DMS 273 (cell line): ENCODE measurements at regions not wholly inside any gene's neighbourhood (a gene's known extent, or its start where the extent isn't known, plus 50 kb on each side); places are given as distances from the start of the nearest gene placed in this dataset.

Source experiments
- DNase-seq: peaks from one replicate; lab custom pipeline; 2025; ENCODE audit not compliant: unreplicated experiment; lab: John Stamatoyannopoulos, UW

DNA sequence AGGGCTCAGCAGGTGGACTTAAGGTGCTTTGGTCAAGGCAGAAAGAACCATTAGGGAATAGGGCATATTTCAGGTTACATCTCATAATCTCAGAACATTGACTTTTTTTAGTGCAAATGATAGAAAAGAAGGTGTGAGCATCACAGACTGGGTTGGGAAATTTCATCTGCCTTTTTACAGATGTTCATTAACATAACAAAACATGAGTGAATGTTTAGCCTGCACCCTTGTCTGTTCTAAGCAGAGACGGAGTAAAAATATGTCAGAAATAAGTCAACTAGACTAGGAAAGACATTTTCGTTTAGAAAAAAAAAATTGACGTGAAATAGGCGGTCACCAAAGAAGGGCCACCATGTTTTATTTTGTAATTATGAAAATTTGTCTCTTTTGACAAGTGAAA, 127.5 kb upstream of the CDH13 start:
- no peak for DNase-seq

DNA sequence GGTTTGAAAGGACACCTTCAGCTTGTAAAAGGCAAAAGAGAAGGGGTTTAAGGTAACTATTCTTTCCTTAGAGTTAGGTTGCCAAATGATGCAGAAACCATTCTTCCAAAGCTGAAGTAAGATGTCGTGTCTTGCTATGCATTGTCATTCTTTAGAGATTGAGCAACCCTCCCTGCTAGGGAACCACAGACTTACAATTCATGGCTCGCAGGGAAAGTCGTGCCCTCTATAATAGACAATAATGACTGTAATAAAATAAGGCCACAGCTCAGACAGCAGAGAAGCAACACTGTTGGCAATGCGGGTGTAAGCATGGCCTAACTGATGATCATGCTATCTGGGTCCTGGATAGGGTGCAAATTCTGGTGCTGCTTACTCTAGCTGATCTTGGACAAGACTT, 129.6 kb upstream of the CDH13 start:
- DNase-seq = no peak

DNA sequence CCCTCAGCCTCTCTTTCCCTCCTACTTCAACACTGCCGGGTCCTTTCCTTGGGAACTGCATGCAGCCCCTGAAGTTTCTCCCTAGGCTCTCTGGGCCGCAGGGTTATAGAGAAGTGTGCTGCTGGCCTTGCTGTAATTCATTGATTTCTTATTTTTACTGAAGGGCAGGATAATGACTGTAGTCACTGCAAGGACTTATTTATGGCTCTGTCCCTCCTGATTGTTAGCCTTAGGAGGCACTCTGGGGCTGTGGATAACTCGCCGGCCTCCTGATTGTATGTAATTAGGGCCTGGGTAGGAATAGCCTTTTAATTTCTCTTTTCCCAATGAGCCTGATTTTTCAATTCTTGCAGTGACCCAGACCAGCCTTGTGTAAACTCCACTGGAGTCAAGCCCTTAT, 138.3 kb upstream of the CDH13 start:
- no peak for DNase-seq

DNA sequence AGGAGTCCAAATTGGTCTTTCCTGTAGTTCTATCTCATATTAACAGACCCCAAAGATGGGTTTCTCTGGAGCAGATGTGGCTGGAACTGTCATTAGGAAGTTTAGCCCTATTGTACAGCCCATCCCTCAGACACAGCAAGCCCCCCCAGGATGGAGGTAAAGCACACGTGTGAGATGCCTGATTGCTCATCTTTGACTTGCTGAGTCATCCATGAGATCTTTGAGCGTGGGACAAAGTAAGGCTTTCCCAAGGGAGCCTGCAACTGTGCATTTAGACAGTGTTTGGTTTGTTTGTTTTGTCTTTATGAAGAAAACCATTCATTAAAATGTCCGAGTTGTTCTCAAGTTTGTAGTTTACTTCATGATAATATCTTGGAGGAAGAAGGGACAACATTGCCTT, 145.3 kb upstream of the CDH13 start:
- DNase-seq = no peak

DNA sequence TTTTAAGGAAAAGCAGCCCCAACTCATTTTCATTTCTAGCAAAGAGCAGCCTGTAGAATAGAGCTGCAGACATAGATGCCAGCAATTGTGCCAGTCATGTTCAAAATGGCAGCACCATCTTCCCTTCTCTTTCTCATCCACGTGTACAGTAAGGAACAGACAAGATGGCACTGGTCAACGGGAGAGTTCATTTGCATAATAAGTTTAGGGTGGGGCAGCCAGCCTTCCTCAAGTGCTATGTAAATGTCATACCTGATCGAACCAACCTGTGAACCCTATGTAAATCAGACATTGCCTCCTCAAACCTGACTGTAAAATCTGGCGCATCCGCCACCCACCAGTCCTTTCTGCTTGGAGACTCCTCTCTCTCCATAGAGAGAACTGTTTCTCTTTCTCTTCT, 150.0 kb upstream of the CDH13 start:
- DNase-seq = no peak

DNA sequence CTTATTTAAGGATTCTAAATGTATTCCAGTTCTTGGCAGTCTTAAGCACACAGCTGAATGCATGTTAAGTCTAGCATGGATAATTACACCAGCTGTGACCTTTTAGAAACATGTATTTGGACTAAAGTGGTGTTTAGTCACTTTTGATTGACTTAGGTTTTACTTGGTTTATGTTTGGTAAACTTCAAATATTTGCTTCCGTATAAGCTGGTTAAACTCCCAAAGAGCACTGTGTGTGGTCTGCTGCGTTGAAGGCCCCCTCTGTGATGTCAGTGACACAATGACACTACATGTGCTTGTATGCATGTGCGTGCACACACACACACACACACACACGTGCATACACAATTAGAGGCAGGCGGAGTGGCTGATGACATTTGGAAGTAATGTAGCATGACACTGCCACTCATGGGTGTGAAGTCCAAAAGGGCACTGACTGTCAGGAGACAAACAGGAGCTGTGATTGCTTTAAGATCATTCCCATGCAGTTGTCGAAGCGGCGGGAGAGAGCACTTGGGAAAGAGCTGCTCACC, 156.1 kb upstream of the CDH13 start:
- peak; percentile 67 for DNase-seq

DNA sequence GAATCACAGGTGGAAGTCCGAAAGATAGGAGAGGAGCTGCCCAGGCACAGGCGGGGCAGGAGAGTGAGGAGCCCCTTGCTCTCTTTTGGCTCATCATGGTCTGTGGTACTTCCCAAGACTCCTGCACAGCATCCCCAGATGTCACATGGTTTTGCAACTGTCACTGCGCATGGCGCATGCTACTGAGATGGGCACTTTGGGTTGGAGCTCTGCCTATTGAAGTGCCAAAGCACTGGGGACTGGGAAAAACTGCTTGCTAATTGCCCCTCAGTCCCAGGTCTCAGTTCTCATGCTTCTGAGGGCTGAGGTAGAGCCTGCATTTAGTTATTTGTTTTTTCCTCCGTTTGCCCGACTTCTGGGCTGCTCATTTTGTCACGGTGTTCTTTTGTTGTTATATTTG, 156.8 kb upstream of the CDH13 start:
- DNase-seq = peak; percentile 15

DNA sequence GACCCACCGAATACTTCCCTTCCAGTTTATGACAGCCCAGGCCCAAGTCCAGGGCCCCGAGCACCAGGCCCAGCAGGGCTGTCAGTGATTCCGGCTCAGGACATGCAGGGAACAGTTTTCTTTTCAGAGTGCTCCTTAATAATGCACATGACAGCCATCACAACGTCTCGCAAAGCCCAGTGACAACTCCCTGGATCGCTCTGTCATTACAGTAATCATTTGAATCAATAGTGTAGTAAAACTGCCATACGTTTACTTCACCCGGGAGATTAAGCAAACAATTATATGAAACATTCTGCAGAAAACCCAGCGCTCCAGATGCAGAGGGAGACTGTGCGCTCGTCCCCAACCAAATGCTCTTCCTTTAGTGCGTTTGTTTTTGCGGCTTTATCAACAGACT, 162.6 kb upstream of the CDH13 start:
- no peak for DNase-seq

DNA sequence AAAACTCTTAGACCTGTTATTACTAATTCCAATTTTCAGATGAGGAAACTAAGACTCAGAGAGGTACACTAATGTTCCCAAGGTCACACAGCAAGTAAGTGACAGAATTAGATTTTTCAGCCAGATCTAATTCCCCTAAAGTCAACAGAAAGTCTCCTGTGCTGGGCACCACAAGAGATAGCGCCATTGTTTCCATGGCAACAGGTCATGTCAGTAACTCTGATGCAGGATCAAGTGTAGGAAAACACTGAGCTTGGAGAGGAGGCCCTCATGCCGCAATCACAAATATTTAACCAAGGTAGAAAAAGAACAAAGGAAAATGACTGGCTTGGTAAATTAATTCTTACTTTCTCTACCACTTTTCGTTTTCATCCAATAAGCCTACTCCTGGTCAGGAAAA, 166.0 kb upstream of the CDH13 start:
- peak; percentile 24 for DNase-seq

DNA sequence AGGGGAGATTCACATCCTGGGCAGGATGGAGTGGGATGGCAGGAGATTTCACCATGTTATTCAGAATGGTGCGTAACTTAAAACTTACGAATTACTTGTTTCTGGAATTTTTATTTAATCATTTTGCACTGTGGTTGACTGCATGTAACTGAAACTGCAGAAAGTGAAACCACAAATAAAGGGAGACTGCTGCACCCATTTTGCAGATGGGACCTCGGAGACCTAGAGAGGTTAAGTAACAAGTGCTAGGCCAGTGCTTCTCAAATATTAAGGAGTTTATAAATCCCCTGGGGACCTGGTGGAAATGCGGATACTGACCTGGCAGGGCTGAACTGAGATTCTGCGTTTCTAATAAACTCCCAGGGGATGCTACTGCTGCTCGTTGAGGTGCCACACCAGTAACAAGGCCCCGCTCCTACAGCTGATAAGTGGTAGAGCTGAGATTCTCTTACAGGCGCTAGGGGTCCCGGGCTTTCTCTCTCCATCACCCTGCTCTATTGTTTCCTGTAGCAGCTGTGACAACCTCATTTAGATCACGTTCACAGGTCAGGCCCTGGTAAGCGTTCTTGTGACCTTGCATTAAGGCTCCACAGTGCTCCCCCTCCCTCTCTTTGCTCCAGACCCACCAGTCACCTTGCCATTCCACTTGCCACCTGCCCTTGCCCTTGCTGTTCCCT, 167.1 kb upstream of the CDH13 start:
- no peak for DNase-seq

DNA sequence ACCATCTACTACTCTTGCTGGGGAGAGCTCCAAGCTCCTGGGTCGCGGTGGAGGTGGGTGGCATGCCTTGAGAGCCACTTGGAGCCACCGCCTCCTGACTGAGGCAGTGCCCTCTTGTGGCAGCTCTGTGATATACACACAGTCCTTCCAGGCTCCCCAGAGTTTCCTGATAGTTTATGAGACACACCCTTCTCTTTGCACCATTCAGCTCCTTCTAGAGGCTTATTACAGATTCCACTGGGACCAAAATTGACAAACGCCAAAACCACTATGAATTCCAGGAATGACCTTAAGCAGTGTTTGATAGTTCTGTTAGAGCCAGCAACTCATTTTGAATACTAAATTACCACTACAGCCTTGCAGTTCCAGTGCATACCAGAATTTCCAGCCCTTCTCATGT, 170.1 kb upstream of the CDH13 start:
- peak; percentile 79 for DNase-seq

DNA sequence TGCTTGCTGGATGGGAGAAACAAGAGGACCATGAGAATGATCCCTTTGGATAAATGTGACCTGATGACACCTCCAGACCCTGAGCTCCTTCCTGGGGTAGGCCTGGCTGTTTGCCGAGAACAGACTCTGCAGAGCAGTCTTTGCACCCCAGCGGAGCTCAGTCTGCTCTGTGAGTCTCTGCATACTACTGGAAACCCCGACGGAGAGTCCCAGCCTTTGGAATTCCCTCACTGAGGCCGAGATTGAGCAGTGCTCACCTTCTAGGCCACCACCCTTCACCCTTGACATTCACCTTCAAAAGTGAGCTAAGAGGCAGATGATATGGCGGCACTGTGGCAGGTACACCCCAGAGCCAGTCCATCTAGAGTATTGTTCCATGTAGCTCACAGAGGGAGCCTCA, 172.2 kb upstream of the CDH13 start:
- DNase-seq = no peak

DNA sequence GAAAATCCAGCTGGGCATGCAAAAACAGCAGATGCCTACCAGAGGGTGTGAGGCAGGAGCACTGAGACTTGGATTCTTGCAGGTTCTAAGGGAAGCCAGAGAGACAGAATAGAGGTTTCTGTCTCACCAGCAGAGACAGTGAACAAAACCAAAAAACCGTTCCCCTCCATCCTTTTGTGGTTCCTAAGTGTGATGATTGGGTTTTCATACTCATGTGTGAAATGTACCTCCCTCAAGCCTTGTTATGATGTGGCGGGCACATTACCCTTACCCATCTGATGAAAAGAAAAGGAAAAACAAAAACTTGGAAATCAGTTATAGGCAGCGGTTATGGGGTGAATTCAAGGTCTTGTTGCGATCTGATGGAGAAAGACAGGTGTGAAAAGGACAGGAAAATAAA, 172.6 kb upstream of the CDH13 start:
- no peak for DNase-seq

DNA sequence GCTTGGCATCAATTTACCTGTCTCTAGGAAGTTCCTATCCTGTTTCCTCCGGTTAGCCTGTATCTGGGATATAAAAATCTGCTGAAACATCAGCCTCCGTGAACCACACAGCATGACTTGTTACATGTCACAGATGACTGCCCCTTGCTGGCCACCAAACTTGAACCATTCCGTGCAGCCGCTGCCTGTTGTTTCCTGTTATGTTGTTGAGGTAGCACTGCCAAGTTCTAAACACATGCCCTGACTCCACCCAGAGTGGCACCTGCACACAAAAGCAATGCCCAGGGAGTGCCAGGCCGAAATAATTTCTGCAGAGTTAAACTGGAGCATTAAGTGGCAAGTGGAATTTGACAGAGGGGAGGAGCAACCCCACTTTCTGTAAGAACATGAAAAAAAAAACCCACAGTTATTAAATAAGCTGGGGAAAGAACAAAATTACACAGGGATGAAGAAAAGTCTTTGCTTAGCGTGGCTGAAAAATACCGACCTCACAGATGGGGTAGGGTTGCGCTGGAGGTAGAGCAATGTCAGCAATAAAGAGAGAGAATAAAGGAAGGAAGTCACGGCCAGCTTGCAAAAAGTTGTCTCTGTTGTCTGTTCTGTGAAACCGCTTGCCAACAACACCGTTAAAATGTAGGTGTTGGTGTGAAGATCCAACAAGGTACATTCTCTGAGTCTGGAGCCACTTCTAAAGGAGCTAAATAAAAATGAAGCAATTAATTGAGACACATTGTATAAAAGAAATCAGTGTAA, 174.6 kb upstream of the CDH13 start:
- DNase-seq = no peak

DNA sequence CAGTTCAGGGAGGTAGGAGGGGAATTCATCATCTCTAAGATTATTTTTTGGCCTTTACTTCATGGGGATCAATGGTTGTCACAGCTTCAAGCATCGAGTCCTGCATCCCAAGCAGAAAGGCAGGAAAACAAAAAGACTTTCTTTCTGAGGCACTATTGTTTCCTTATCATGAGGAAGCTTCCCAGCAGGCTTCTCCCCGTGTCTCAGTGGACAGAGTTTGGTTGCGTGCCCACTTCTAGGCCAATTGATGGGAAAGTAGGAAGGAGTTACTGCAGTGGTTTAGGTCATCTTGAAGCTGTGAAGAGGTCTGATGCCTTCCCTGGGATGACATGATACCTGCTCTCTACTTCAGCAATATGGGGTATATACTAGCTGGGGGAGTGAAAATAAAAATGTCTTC, 175.3 kb upstream of the CDH13 start:
- no peak for DNase-seq

DNA sequence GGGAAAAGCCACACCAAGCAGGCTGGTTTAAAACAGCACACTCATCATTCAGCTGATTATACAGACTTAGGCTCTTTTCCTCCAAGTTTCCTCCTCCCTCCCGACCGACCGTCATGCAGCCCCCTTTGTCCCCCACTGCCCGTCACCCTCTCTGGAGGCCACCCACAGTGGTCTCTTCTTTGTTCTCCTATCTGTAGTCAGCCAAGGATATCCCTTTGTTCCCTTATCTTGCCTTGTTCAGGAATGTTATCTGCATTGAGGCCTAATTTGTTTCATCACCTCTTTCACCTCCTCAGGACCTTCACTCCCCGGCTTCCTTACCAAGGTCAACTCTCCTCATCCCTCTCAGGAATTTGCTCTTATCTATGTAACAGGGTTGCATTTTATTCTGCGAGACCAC, 186.4 kb upstream of the CDH13 start:
- DNase-seq = no peak

DNA sequence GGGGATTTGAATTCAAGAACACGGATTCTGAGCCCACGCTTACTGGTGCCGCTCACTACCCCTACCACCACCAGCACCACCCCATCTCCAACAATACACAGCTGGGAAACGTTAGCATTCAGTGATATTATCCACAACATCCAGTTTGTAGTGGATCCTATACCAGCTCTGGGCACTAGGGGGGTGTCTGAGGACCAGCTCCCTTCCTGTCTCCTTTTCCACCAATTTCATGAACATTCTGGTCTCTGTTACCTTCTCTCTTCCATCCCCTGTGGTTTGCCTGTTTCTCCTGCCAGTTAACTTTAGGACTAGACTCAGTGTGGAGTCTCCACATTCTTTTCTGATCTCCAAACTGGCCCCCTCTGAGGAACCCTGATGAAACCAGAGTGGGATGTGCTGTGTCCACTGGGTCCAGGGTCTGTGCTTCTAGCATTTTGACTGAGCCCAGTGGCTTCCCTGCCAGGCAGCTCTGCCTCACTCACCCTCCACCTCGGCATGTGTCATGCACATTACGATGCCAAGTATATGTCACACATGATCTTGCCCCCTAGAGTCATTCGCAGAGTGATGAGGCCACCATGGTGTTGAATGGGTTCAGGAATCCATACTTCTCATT, 187.0 kb upstream of the CDH13 start:
- DNase-seq = peak; percentile 43

DNA sequence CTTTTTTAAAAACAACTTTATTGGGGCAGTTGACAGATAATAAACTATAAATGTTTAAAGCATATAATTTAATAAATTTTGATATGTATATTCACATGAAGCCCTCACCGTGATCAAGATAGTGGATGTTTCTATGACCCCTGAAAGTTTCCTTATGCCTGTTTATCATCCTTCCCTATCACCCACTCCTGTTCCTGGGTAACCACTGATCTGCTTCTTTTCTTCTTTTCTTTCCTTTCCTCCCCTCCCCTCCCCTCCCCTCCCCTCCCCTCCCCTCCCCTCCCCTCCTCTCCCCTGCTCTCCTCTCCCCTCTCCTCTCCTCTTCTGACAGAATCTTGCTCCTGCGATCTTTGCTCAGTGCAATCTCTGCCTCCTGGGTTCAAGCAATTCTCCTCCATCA, 193.7 kb upstream of the CDH13 start:
- DNase-seq = no peak

DNA sequence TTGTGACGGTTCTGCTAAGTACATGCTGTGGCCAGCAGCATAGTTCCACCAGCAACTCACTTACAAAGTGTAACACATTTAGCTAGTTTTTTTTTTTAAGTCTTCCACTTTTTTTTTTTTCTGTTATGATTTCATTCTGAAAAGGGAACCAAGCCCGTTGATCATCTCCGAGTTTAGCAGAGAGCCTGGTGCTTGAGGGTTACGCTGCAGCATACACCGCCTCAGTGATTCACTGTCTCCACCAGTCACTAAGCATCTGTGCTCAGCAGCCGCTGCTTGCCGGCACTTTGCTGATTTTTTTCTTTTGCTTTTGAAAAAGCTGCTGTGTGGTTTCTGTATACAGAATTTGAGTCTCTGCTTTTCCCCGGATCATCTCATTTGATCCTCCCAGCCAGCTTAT, 194.5 kb upstream of the CDH13 start:
- no peak for DNase-seq

DNA sequence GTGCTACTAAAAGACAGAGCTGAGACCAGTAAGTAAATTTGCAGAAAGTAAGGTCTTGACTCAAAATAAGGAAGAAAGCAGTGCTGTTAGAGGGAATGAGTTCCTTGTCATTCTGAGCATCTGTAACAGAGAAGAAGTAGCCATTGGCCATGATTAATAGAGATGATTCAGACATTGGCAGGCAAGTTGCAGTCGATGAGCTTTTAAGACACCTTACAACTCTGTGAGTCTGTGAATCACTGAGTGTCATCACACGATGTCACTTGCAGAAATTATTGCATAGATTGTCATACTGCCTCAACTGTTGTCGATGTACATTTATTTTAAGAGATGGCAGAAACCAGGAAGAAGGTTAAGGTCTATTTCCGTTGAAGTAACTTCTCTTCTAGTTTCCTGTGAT, 201.1 kb upstream of the CDH13 start:
- DNase-seq = no peak

DNA sequence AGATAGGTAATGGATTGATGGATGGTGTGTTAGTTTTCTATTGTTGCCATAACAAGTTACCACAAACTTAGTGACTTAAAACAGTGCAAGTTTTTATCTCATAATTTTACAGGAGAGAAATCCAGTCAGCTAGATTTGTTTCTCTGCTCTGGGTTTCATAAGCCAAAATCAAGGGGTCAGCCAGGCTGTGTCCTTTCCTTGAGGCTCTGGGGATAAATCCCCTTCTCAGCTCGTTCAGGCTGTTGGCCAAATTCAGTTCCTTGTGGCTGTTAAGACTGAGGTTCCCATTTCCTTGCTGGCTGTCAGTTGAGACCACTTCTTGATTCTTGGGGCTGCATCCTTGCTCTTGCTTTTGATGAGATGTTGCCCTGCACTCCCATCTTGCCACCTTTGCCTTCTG, 204.9 kb upstream of the CDH13 start:
- no peak for DNase-seq

DNA sequence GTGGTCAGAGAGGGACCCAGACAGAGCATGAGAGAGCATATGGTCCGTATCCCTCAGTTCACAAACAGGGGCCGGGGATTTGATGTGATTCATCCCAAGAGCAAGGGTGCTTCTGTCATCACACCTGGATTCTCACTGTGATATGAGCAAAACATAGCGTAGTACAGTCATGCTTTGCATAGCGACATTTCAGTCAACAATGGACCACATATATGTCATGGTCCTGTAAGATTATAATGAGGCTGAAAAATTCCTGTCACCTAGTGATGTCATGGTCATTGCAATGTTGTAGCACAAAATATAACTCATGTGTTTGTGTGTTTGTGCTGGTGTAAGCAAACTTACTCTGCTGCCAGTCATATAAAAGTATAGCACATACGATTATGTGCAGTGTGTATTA, 207.4 kb upstream of the CDH13 start:
- no peak for DNase-seq
